ENCODE measurements at regions not wholly inside any gene's neighbourhood (a gene's known extent, or its start where the extent isn't known, plus 50 kb on each side); places are given as distances from the start of the nearest gene placed in this dataset.

DNA sequence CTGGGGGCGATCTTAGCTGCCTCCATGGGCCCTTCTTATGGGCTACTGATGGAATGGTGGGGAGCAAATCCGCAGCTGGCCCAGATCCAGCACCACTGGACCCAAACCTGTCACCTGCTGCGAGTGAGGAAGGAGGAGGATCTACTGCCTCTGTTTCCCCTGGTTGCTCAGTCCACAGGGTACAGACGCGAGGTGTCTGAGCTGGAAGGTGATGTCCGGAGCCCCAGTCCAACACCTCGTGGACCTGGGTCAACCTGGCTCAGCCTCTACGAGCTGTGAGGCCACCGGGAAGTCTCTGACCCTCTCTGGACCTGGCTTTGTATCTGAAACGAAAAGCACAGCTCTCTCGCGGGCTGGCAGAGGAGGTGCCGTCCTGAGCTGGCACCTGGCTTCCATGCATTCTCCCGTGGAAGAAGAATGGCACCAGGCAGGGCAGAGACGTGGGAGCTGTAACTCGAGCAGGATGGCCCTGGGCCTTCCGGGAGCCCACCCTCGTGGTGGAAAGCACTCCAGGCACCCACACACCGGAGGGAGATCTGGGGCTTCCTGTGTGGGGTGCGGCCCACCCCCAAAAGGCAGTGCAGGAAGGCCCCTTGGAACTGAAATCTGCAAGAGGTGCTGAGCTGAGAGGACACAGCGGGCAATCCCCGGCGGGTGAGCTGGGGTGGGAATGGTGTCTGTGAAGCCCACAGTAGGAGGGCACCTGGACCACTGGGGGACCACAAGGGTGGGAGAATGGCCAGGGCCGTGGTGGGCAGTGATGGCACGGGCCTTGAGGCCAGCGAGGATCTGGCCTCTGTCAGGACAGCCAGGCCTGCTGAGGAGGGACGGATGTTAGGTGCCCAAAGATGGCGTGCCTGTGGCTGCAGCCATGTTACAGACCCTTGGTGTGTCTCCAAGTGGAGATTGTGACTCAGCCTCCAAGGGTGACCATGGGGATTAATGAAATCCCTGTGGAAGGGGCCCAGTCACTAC lies 133.4 kb downstream of the OLFM1 start:
- TF ChIP-seq REST (IDR thresholded peaks at IDR 0.05) (no peak), POLR2AphosphoS2 (conservative IDR thresholded peaks at IDR 0.05; ENCODE audit: low read length) (no peak)

Measured in A549 (cell line).